Retinal pigment epithelial cell (primary cell): ENCODE measurements at regions not wholly inside any gene's neighbourhood (a gene's known extent, or its start where the extent isn't known, plus 50 kb on each side); places are given as distances from the start of the nearest gene placed in this dataset.

ENCODE experiments used
- DNase-seq: peaks from one replicate; pipeline ENCODE4 v3.0.0-alpha.2; 2010; ENCODE audit warnings: low read depth
- H3K4me3 ChIP-seq: 2 replicates; pipeline ENCODE4 v1.5.1; 2011; ENCODE audit warnings: mild to moderate bottlenecking, low read length, control low read depth, moderate library complexity
- TF ChIP-seq, protein P1 (sequence below): conservative IDR thresholded peaks from 2 replicates; pipeline ENCODE4 v1.5.1; 2011; ENCODE audit warnings: low read depth, low read length, control low read depth, inconsistent platforms

DNA sequence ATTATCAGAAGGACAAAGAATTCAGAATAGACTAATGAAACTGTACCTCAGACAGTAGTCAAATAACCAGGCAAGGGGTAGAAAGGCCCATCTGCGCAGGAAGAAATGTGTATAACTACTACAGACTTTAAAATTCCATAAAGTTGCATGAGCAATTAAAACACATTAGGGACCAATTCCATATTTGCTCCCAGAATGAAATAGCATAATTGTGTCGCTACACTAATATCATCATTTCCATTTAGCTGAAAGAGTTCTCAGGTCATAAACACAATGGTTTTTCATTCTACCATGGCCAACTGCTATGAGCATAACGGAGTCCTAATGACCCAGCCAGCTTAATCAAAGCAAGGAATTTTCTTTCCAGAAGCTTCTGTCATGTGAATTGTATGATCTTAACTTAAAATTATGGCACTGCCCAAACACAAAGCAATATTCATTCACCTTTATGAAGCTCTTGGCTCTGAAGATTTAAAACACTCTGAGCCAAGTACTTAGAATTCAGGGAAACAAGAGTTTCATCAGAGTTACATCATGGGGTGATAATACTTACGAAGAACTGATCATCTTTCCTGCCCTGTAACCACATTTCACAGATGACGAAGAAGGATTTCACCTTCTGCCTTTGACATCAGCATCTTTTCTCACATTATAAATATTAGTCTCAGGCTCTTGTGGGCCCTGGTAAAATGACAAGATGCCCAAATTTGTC, 98.1 kb upstream of the DOCK1 start:
- DNase-seq = no peak
- TF ChIP-seq, protein P1, sequence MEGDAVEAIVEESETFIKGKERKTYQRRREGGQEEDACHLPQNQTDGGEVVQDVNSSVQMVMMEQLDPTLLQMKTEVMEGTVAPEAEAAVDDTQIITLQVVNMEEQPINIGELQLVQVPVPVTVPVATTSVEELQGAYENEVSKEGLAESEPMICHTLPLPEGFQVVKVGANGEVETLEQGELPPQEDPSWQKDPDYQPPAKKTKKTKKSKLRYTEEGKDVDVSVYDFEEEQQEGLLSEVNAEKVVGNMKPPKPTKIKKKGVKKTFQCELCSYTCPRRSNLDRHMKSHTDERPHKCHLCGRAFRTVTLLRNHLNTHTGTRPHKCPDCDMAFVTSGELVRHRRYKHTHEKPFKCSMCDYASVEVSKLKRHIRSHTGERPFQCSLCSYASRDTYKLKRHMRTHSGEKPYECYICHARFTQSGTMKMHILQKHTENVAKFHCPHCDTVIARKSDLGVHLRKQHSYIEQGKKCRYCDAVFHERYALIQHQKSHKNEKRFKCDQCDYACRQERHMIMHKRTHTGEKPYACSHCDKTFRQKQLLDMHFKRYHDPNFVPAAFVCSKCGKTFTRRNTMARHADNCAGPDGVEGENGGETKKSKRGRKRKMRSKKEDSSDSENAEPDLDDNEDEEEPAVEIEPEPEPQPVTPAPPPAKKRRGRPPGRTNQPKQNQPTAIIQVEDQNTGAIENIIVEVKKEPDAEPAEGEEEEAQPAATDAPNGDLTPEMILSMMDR = no peak
- H3K4me3 ChIP-seq = no peak overlapping the region

DNA sequence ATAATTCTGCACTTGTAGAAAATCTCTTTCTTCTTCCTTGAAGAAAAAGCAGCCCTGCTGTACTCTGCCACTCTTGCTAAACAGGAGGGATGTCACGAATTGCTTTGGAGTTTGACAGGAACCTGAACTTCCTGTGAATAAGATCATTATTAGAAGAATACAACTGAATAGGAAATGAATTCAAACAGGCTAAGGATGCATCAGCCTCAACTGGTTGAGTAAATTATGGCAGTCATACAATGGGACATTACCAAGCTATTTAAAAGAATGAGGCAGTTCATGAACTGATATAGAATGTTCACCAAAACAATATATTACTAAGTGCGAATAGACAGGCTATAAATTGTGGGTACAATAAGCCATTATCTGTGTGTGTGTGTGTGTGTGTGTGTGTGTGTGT, 97.1 kb upstream of the DOCK1 start:
- TF ChIP-seq, protein P1 = no peak
- DNase-seq = no peak

DNA sequence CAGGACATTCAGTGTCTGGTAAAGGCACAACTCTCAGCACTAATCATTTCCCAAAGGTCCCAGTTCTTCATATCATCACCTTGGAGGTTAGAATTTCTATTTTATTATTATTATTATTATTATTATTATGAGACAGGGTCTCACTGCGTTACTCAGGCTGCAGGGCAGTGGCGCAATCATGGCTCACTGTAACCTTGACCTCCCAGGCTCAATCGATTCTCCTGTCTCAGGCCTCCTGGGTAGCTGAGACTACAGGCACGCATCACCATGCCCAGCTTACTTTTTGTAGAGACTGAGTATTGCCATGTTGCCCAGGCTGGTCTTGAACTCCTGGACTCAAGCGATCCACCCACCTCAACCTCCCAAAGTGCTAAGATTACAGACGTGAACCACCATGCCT, 91.8 kb upstream of the DOCK1 start:
- no peak for DNase-seq
- TF ChIP-seq, protein P1 = no peak
- H3K4me3 ChIP-seq = no peak overlapping the region

More for the DNA sequence above, 97.1 kb upstream of the DOCK1 start:
- H3K4me3 ChIP-seq = no peak overlapping the region

DNA sequence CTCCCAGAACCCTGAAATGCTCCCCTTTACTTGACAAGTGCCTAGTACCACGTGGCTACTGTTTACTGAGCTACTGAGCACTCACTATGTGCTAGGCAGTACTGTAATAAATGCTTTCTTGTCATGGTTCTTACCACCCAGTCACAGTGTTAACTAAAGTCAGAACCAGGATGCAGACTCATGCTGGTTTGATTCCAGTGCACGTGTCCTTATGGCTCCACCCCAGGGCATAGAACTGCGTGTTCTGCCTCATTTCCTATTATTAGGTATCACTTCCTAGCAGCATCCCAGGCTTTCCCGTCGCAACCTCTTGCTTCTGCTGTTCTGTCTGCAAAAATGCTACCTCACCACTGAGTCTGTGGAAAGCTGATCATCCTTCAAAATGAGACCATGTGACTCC, 71.7 kb upstream of the DOCK1 start:
- DNase-seq = no peak
- TF ChIP-seq, protein P1 = no peak
- no peak overlapping the region for H3K4me3 ChIP-seq

DNA sequence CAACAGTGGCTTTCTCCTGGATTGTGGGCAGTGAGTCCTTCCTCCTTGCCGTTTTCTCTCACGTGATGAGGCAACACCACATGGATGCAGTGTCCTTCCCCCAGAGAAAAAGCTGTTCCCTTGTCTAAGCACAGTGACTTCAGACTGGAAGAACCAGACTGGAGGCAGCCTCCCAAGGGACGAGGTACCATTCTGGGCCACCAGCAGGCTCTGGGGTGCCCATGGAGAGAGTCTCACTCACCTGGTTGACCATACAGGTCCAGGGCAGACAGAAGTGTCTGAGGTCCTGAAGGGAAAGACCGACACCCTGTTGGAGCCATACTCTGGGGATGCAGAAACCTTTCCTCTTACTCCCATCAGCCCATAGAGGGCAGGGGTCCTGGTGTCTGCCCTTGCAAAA, 69.2 kb upstream of the DOCK1 start:
- DNase-seq = no peak
- no peak overlapping the region for H3K4me3 ChIP-seq
- TF ChIP-seq, protein P1 = no peak

DNA sequence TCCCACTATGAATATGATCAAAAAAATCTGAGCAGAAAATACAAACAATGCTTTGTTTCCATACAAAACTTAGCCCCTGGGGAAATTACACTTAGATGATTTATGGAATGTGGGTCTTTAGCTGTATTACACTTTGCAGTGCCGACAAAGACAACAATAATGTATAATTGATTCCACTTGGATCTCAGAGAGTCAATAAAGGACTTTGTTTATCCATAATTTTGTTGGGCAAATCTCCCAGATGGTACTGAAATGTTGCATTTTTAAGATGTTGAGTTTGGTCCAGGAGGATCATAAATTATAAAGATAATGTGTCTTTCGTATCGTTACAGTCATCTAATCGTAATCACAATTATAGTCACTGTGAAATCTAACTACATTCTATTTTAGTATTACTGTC, 66.9 kb upstream of the DOCK1 start:
- no peak overlapping the region for H3K4me3 ChIP-seq
- TF ChIP-seq, protein P1 = no peak
- DNase-seq = no peak

DNA sequence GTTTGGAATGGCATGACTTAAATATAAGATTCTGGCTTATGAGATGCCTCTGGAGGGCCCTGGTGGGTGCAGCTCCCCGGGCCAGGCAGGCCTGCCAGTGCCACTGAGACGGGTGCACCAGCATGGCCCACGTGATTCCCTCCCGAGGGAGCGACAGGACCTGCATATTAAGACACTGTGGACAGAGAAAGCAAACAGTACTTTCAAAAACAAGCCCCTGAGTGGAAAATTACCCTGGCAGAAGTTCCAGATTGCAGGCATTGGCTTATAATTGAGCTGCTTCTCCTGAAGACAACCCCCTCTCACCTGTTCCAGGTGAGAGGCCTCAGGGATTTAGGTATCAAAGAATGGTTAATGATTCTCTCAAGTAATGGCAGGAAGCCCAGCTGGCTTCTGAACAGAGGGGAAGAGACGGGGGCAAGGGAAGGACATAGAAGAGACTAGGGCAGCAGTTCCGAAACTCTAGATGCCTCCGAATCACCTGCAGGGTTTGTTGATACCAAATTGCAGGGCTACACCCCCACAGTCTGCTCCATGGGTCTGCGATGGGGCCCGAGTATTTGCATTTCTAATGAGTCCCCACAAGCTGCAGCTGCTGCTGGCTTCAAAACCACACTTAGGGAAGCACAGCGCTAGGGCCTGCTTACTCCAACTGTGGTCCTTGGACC, 66.0 kb upstream of the DOCK1 start:
- H3K4me3 ChIP-seq = no peak overlapping the region
- TF ChIP-seq, protein P1 = no peak
- DNase-seq = no peak
